H4 (cell line): ENCODE measurements at regions not wholly inside any gene's neighbourhood (a gene's known extent, or its start where the extent isn't known, plus 50 kb on each side); places are given as distances from the start of the nearest gene placed in this dataset.

Experiments used
- DNase-seq: peaks from one replicate; pipeline ENCODE4 v3.0.0-alpha.2; 2015; ENCODE audit warnings: low spot score

- no peak for DNase-seq
These were observed 312.7 kb upstream of the C1orf87 start for GRCh38 chr1:60386249-60386648.

DNA sequence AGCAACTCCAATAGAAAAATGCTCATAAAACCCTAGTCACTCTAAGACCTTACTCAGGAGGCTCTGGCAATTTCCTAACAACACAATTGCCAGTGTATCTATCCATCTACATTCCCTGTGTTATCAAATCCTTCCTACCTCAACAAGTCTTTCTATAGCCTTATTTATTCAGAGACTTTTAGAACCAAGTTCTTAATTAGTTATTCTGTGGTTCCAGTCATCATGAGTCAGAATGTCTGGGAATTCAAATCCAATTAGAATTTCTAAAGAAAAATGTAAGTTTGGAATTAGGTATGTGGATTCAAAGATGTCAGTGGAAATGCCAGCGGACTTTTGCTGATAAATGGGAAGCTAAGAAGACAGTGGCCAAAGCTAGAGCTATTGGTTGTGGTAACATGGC lies 302.6 kb upstream of the C1orf87 start:
- no peak for DNase-seq

DNA sequence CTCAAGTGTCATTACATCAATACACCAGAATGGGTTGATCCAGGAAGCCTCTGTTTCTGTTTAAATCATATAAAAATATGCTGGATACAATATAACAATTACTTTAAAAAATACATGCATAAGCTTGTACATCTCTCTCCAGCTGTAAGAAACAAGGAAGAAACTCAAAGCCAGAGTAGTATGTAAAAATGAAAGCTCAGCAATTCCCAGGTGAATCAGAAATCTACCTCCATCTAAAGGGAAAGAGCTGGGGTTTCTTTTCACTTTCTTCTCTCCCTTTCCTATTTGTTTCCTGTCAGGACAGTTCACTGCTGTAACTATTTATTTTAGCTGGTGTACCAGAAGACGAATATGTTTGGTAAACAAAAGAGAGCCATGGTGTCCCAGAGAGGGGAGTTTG lies 301.0 kb upstream of the C1orf87 start:
- DNase-seq = no peak

GRCh38 chr1:60367532-60367931 lies 294.0 kb upstream of the C1orf87 start:
- DNase-seq = no peak

DNA sequence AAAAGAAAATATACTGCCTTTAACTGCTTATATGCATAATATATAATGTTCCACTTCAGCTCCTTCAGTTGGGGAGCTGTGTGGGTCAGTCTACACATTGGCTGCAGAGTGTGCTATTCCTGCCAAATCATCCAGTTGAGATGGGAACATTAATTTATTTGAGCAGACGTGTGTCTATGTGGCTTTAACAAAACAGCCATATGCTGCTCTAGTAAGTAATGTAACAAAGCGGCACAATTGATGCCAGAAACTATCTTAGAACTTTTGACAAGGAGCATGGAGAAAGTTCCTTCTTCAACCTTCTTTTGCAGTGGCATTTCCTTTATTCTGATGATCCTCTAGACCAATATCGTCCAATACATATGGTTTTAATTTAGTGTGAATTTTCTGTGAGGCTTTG lies 285.9 kb upstream of the C1orf87 start:
- no peak for DNase-seq

GRCh38 chr1:60350531-60350930 lies 277.0 kb upstream of the C1orf87 start:
- no peak for DNase-seq

DNA sequence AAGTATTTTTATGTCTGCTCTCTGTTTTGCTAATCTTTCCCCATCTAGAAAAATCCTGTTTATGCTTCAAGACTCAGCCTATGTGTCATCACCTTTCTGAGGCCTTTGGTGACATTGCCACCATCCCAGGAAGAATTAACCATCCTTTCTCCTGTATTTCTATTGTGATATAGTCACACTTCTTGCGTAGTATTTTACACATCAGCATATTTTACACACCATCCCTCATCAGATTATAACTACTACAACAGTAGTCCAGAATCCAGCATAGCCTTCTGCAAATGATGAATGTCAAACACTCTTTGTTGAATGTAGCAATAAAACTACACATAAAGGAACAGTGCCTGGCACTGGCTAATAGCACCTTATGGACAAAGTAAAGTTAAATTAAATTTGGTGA lies 275.3 kb upstream of the C1orf87 start:
- no peak for DNase-seq

DNA sequence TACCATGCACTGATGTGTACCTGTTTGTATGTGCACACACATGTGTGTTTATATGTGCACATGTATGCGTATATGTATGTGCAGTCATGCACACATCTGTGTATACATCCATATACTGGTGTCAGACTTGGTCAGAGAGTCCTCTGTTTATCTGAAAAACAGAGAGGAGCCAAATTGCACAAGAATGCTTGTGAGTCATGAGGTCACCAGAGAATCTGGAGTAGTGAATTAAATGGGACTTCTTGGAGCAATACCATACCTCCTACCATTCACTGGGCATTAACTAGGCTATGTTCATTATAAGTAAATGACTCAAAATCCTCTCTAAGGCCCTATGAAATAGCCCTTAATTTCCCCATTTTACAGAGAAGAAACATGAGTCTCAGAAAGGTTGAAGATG lies 272.1 kb upstream of the C1orf87 start:
- DNase-seq = no peak

DNA sequence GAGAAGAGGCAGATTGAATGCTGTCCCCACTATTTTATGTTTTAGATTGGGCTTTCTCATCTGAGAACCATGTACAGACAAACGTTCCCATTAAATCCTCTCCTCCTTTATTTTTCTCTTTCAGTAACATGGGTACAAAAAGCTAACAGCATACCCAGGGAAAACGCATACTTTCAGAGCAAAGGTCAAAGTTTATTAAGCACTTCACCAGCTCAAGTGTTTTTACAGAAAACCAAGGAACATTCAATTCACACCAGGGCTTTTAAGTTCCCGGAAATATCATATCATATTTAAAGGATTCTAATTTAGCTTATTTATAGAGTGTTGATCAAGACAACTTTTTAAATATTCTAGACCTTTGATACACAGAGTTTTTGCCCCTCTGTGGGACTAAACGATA lies 271.5 kb upstream of the C1orf87 start:
- no peak for DNase-seq

DNA sequence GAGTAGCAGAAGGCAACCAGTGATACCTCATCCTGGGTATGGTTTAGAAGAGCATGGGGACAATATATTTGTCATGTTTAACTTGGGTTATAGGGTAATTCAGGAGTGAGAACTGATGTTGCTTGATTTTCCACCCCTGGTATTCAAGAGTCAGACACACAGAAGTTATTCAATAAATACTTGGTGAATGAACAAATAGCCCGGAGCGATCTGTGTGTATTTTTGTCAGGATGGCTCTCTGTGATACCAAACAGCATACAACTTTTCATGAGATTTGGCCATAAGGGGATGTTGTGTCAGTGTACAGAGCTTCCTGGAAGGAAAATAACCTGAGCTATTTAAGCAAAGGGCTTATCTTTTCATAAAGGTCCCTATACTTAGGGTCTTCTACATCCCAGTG lies 270.2 kb upstream of the C1orf87 start:
- no peak for DNase-seq

DNA sequence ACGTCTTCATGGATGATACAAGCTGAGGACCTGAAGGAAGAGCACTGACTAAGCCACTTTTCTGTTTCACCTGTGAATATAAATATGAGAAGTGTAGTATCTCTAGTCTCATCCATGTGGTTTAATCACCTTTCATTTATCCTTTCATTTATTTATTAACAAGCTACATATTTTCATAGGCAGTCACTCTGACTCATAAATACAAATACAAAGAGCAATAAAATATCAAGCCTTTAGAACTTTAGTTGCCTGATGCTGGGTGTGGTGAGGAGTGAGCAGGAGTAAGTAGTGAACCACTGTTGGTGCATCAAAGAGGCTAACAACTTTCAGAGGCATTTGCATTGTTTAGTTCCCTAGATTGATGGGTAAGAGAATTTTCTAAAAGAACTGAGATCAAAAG lies 269.0 kb upstream of the C1orf87 start:
- DNase-seq = no peak

- DNase-seq = no peak
These were observed 267.7 kb upstream of the C1orf87 start for GRCh38 chr1:60341274-60341673.

GRCh38 chr1:60331647-60332046 lies 258.1 kb upstream of the C1orf87 start:
- no peak for DNase-seq

GRCh38 chr1:60329651-60330050 lies 256.1 kb upstream of the C1orf87 start:
- no peak for DNase-seq

- DNase-seq = no peak
These were observed 238.3 kb upstream of the C1orf87 start for GRCh38 chr1:60311838-60312237.

- DNase-seq = no peak
These were observed 226.0 kb upstream of the C1orf87 start for GRCh38 chr1:60299581-60299980.

GRCh38 chr1:60298290-60298689 lies 224.7 kb upstream of the C1orf87 start:
- no peak for DNase-seq

DNA sequence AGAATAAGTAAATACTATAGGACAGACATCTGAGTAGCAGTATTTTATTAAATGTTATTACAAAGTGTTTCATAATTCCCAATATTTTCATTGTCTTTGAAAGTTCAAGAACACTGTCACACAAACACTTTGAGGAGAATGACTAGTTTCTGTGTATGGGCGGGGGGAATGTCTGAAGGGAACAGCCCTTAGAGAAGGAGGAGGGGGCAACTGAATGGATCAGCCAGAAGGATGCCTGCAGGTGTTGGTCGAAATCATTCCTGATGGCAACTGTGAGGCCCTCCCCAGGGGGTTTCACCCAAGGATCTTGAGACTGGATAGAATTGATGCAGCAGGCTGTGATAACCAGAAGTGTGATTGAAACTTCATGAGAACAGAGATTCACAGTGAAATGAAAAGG lies 223.2 kb upstream of the C1orf87 start:
- no peak for DNase-seq

- DNase-seq = no peak
These were observed 218.6 kb upstream of the C1orf87 start for GRCh38 chr1:60292140-60292539.

- DNase-seq = no peak
These were observed 216.8 kb upstream of the C1orf87 start for GRCh38 chr1:60290393-60290792.

GRCh38 chr1:60287536-60287935 lies 214.0 kb upstream of the C1orf87 start:
- DNase-seq = no peak

- DNase-seq = no peak
These were observed 210.1 kb upstream of the C1orf87 start for GRCh38 chr1:60283690-60284089.

DNA sequence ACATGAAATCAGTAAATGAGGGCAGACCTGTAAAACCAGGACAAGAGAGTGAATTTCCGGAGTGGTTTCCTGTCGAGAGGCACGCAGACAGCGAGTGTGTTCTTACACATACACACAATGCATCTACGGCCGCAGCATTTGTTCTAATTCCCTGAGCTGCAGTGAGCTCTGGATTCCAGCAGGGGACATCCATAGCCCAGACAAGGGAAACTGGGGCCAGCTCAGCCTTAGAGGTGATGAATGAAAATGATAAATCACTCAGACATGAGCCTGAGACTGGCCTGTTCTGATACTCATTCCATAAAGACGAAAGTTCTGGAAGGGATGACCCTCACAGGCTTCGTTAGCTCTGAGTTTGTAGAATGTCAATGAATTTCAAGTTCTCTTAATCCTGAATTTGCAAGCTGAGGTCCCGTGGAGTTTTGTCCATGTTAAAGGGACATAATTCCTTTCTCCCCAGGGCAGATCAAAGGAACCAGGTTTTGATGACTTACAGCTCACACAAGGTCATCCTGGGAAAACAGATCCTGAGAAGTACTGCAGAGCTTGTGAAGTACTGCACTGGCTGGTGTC lies 207.9 kb upstream of the C1orf87 start:
- peak; percentile 76 for DNase-seq

DNA sequence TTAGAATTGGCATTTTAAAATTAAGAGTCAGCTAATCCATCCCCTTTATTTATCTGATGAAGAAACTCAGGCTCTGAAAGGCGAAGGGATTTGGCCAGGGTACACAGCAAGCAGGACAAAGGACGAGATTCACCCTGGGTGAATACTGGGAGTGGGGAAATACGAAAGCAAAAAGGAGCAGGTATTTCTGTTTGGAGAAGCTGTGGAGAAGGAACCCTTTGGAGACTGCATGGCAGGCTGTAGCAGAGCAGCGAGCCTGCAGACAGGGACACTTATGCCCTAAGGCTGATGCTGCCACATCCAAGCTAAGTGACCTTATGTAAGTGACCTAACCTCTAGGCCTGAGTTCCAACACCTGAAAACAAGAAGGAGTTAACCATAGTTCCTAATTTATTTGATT lies 207.2 kb upstream of the C1orf87 start:
- DNase-seq = no peak

DNA sequence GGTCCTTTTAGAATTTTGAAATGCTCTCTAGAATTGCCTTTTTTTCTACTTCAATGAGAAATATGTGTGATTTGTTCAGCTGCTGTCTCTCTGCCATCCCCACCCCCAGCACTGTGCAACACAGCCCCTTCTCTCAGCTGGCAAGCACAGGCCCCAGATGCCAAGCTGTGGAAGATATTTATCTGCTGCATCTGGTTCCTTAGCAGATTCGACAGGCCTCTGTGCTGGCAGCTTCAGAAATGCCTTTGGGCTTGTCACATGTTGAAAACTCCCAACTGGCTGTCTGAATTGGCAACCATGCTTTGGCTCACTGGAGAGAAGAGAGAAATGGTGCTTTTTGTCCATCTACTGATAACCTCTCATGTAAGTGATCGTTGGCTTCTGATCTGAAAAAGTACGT lies 206.7 kb upstream of the C1orf87 start:
- no peak for DNase-seq
